Activated CD8-positive, alpha-beta T cell treated with anti-CD3 and anti-CD28 coated beads, Interleukin-2, amount 10 ng/mL, durations not matched to agents 7 days and 5 days (primary cell): ENCODE measurements at regions not wholly inside any gene's neighbourhood (a gene's known extent, or its start where the extent isn't known, plus 50 kb on each side); places are given as distances from the start of the nearest gene placed in this dataset.

ENCODE experiments used
- ATAC-seq: fragments of 150-1000 bp; cut with Tn5 transposase; one replicate; pipeline ENCODE4 v1.10.0; 2021; ENCODE audit warnings: moderate library complexity
- CTCF ChIA-PET: fragments of 350-600 bp; sonication (Branson Sonifier 250); formaldehyde crosslinking; loops from one replicate; lab custom pipeline; 2021; ENCODE audit warnings: antibody characterized with exemption; lab: Charles Lee
- POLR2A ChIA-PET: fragments of 350-600 bp; sonication (Branson Sonifier 250); formaldehyde crosslinking; loops from one replicate; lab custom pipeline; 2021; ENCODE audit warnings: antibody characterized with exemption; lab: Charles Lee
- DNase-seq: peaks from one replicate; pipeline ENCODE4 v3.0.0-alpha.2; 2020
- H3K27ac Mint-ChIP-seq: one replicate; pipeline ENCODE4 v1.8.0; 2021; ENCODE audit warnings: mild to moderate bottlenecking, mixed read lengths
- H3K27me3 Mint-ChIP-seq: one replicate; pipeline ENCODE4 v1.8.0; 2021; ENCODE audit warnings: low read depth, mixed read lengths
- H3K36me3 Mint-ChIP-seq: one replicate; pipeline ENCODE4 v1.8.0; 2021; ENCODE audit warnings: low read depth, mixed read lengths
- H3K4me1 Mint-ChIP-seq: one replicate; pipeline ENCODE4 v1.8.0; 2021; ENCODE audit warnings: low read depth, mixed read lengths
- H3K4me3 Mint-ChIP-seq: one replicate; pipeline ENCODE4 v1.8.0; 2021; ENCODE audit warnings: mild to moderate bottlenecking, mixed read lengths
- H3K9me3 Mint-ChIP-seq: one replicate; pipeline ENCODE4 v1.8.0; 2022; ENCODE audit warnings: mixed read lengths; ENCODE audit not compliant: insufficient read depth

- ATAC-seq (no peak), DNase-seq (no peak)
- Mint-ChIP-seq H3K36me3 (no peaks in the 10 kb centered on the region), H3K4me1 (no peaks in the 10 kb centered on the region), H3K27ac (no peak overlapping the region), H3K9me3 (peaks cover 2% of the 10 kb centered on the region), H3K27me3 (no peaks in the 10 kb centered on the region), H3K4me3 (no peak overlapping the region)
- ChIA-PET CTCF (no interaction called here), POLR2A (no interaction called here)
These were observed 406.7 kb upstream of the FZD8 start for GRCh38 chr10:36048780-36049179.

- H3K27me3 Mint-ChIP-seq = no peaks in the 10 kb centered on the region
- ChIA-PET POLR2A (no interaction called here), CTCF (no interaction called here)
- H3K4me1 Mint-ChIP-seq = no peaks in the 10 kb centered on the region
- H3K9me3 Mint-ChIP-seq = no peaks in the 10 kb centered on the region
- H3K27ac Mint-ChIP-seq = no peak overlapping the region
- no peak for ATAC-seq
- no peak overlapping the region for H3K4me3 Mint-ChIP-seq
- no peak for DNase-seq
- no peaks in the 10 kb centered on the region for H3K36me3 Mint-ChIP-seq
These were observed 406.1 kb upstream of the FZD8 start for GRCh38 chr10:36048236-36048635.

- no peak overlapping the region for H3K27ac Mint-ChIP-seq
- no peak for DNase-seq
- no peaks in the 10 kb centered on the region for H3K27me3 Mint-ChIP-seq
- no peaks in the 10 kb centered on the region for H3K36me3 Mint-ChIP-seq
- no peaks in the 10 kb centered on the region for H3K4me1 Mint-ChIP-seq
- POLR2A ChIA-PET = no interaction called here
- CTCF ChIA-PET = no interaction called here
- H3K4me3 Mint-ChIP-seq = no peak overlapping the region
- ATAC-seq = no peak
- no peaks in the 10 kb centered on the region for H3K9me3 Mint-ChIP-seq
These were observed 400.0 kb upstream of the FZD8 start for GRCh38 chr10:36042135-36042534.

- ATAC-seq = no peak
- Mint-ChIP-seq H3K27me3 (no peaks in the 10 kb centered on the region), H3K36me3 (no peaks in the 10 kb centered on the region), H3K27ac (no peak overlapping the region), H3K4me1 (no peaks in the 10 kb centered on the region), H3K9me3 (no peaks in the 10 kb centered on the region), H3K4me3 (no peak overlapping the region)
- DNase-seq = no peak
- ChIA-PET CTCF (no interaction called here), POLR2A (no interaction called here)
These were observed 396.3 kb upstream of the FZD8 start for GRCh38 chr10:36038316-36038955.

GRCh38 chr10:36036137-36036536 lies 394.0 kb upstream of the FZD8 start:
- ChIA-PET CTCF (no interaction called here), POLR2A (no interaction called here)
- Mint-ChIP-seq H3K9me3 (no peaks in the 10 kb centered on the region), H3K27ac (no peak overlapping the region), H3K36me3 (no peaks in the 10 kb centered on the region), H3K4me3 (no peak overlapping the region), H3K27me3 (no peaks in the 10 kb centered on the region), H3K4me1 (no peaks in the 10 kb centered on the region)
- ATAC-seq (no peak), DNase-seq (no peak)

GRCh38 chr10:36033808-36034207 lies 391.7 kb upstream of the FZD8 start:
- Mint-ChIP-seq H3K36me3 (no peaks in the 10 kb centered on the region), H3K4me1 (no peaks in the 10 kb centered on the region), H3K27me3 (no peaks in the 10 kb centered on the region), H3K4me3 (no peak overlapping the region), H3K9me3 (no peaks in the 10 kb centered on the region), H3K27ac (no peak overlapping the region)
- ATAC-seq (no peak), DNase-seq (no peak)
- CTCF ChIA-PET = no interaction called here
- POLR2A ChIA-PET = no interaction called here

GRCh38 chr10:36030516-36030915 lies 388.4 kb upstream of the FZD8 start:
- ChIA-PET POLR2A (no interaction called here), CTCF (no interaction called here)
- H3K9me3 Mint-ChIP-seq = no peaks in the 10 kb centered on the region
- no peaks in the 10 kb centered on the region for H3K27me3 Mint-ChIP-seq
- no peaks in the 10 kb centered on the region for H3K36me3 Mint-ChIP-seq
- H3K27ac Mint-ChIP-seq = no peak overlapping the region
- no peaks in the 10 kb centered on the region for H3K4me1 Mint-ChIP-seq
- ATAC-seq (no peak), DNase-seq (no peak)
- H3K4me3 Mint-ChIP-seq = no peak overlapping the region

GRCh38 chr10:36026656-36027390 lies 384.7 kb upstream of the FZD8 start:
- Mint-ChIP-seq H3K36me3 (no peaks in the 10 kb centered on the region), H3K9me3 (no peaks in the 10 kb centered on the region), H3K4me3 (no peak overlapping the region), H3K4me1 (no peaks in the 10 kb centered on the region), H3K27me3 (no peaks in the 10 kb centered on the region), H3K27ac (no peak overlapping the region)
- CTCF ChIA-PET = no interaction called here
- POLR2A ChIA-PET = no interaction called here
- DNase-seq (no peak), ATAC-seq (no peak)

- Mint-ChIP-seq H3K4me1 (no peaks in the 10 kb centered on the region), H3K9me3 (no peaks in the 10 kb centered on the region), H3K36me3 (no peaks in the 10 kb centered on the region), H3K27me3 (no peaks in the 10 kb centered on the region), H3K4me3 (no peak overlapping the region), H3K27ac (no peak overlapping the region)
- DNase-seq = no peak
- ChIA-PET POLR2A (no interaction called here), CTCF (no interaction called here)
- no peak for ATAC-seq
These were observed 384.0 kb upstream of the FZD8 start for GRCh38 chr10:36026081-36026480.

GRCh38 chr10:36023939-36024338 lies 381.8 kb upstream of the FZD8 start:
- POLR2A ChIA-PET = no interaction called here
- CTCF ChIA-PET = no interaction called here
- no peak overlapping the region for H3K4me3 Mint-ChIP-seq
- H3K27me3 Mint-ChIP-seq = no peaks in the 10 kb centered on the region
- H3K9me3 Mint-ChIP-seq = no peaks in the 10 kb centered on the region
- no peak for ATAC-seq
- no peaks in the 10 kb centered on the region for H3K36me3 Mint-ChIP-seq
- no peaks in the 10 kb centered on the region for H3K4me1 Mint-ChIP-seq
- no peak overlapping the region for H3K27ac Mint-ChIP-seq
- no peak for DNase-seq

- Mint-ChIP-seq H3K9me3 (no peaks in the 10 kb centered on the region), H3K4me3 (no peak overlapping the region), H3K27me3 (no peaks in the 10 kb centered on the region), H3K36me3 (no peaks in the 10 kb centered on the region), H3K27ac (no peak overlapping the region), H3K4me1 (no peaks in the 10 kb centered on the region)
- CTCF ChIA-PET = interaction anchor here (0.9 kb wide), 1 partner anchor 11 kb away, joined by 3 read pairs; no protein-coding TSS in a partner anchor
- POLR2A ChIA-PET = no interaction called here
- ATAC-seq (no peak), DNase-seq (no peak)
These were observed 379.0 kb upstream of the FZD8 start for GRCh38 chr10:36021096-36021495.

GRCh38 chr10:36019749-36020148 lies 377.7 kb upstream of the FZD8 start:
- H3K27ac Mint-ChIP-seq = no peak overlapping the region
- no peaks in the 10 kb centered on the region for H3K27me3 Mint-ChIP-seq
- H3K4me3 Mint-ChIP-seq = no peak overlapping the region
- no peak for ATAC-seq
- H3K4me1 Mint-ChIP-seq = no peaks in the 10 kb centered on the region
- ChIA-PET POLR2A (no interaction called here), CTCF (no interaction called here)
- DNase-seq = no peak
- H3K36me3 Mint-ChIP-seq = no peaks in the 10 kb centered on the region
- H3K9me3 Mint-ChIP-seq = no peaks in the 10 kb centered on the region
